GM23248 (cell line): ENCODE measurements at regions not wholly inside any gene's neighbourhood (a gene's known extent, or its start where the extent isn't known, plus 50 kb on each side); places are given as distances from the start of the nearest gene placed in this dataset.
A peak's percentile ranks its signal among the peaks of the same experiment; 100 is the strongest.

ENCODE experiments used
- DNase-seq: peaks from one replicate; pipeline ENCODE4 v3.0.0-alpha.2; 2015
- H2AFZ ChIP-seq: fragments of 200-600 bp; sonication (generic); 2 replicates; pipeline ENCODE4 v1.6.1; 2016; ENCODE audit warnings: antibody characterized with exemption
- H3F3A ChIP-seq: fragments of 200-600 bp; sonication (generic); 2 replicates; pipeline ENCODE4 v1.6.1; 2016; ENCODE audit warnings: mild to moderate bottlenecking, antibody characterized with exemption, mixed run types; ENCODE audit not compliant: insufficient read depth
- H3K27ac ChIP-seq: fragments of 200-600 bp; sonication (generic); 2 replicates; pipeline ENCODE4 v1.5.1; 2016; ENCODE audit warnings: mild to moderate bottlenecking
- H3K27me3 ChIP-seq: fragments of 200-600 bp; sonication (generic); replicated peaks from 2 replicates; pipeline ENCODE4 v1.6.1; 2016; ENCODE audit warnings: mild to moderate bottlenecking; ENCODE audit not compliant: insufficient read depth
- H3K36me3 ChIP-seq: fragments of 200-600 bp; sonication (generic); 2 replicates; pipeline ENCODE4 v1.6.1; 2016; ENCODE audit warnings: low read depth, mild to moderate bottlenecking
- H3K4me1 ChIP-seq: fragments of 200-600 bp; sonication (generic); 2 replicates; pipeline ENCODE4 v1.6.1; 2016; ENCODE audit warnings: mild to moderate bottlenecking; ENCODE audit not compliant: insufficient read depth
- H3K4me2 ChIP-seq: fragments of 200-600 bp; sonication (generic); one replicate; pipeline ENCODE4 v1.6.1; 2016; ENCODE audit warnings: mild to moderate bottlenecking; ENCODE audit not compliant: unreplicated experiment
- H3K4me3 ChIP-seq: fragments of 200-600 bp; sonication (generic); 2 replicates; pipeline ENCODE4 v1.5.1; 2016; ENCODE audit warnings: mild to moderate bottlenecking
- H3K79me2 ChIP-seq: fragments of 200-600 bp; sonication (generic); 2 replicates; pipeline ENCODE4 v1.6.1; 2016; ENCODE audit warnings: mild to moderate bottlenecking; ENCODE audit not compliant: insufficient read depth
- H3K9ac ChIP-seq: fragments of 200-600 bp; sonication (generic); 2 replicates; pipeline ENCODE4 v1.6.1; 2016; ENCODE audit warnings: mild to moderate bottlenecking
- H3K9me2 ChIP-seq: fragments of 200-600 bp; sonication (generic); 2 replicates; pipeline ENCODE4 v1.6.1; 2016; ENCODE audit warnings: mixed run types, mild to moderate bottlenecking, moderate library complexity; ENCODE audit not compliant: insufficient read depth
- H3K9me3 ChIP-seq: fragments of 200-600 bp; sonication (generic); one replicate; pipeline ENCODE4 v1.6.1; 2017; ENCODE audit warnings: low read depth
- H4K20me1 ChIP-seq: fragments of 200-600 bp; sonication (generic); 2 replicates; pipeline ENCODE4 v1.6.0; 2016; ENCODE audit not compliant: insufficient read depth
- EZH2 ChIP-seq: fragments of 200-600 bp; sonication (generic); IDR thresholded peaks from 2 replicates; pipeline ENCODE4 v1.6.1; 2018; ENCODE audit warnings: antibody characterized with exemption, mild to moderate bottlenecking; ENCODE audit not compliant: insufficient read depth, poor library complexity, severe bottlenecking
- EZH2phosphoT487 ChIP-seq: fragments of 200-600 bp; sonication (generic); IDR thresholded peaks from 2 replicates; pipeline ENCODE4 v1.6.1; 2018; ENCODE audit warnings: antibody characterized with exemption, moderate library complexity, mild to moderate bottlenecking, low read depth; ENCODE audit not compliant: insufficient read depth
- WGBS, 2 experiments: methylation state at CpG; one replicate each; pipeline ENCODE4 v1.1.6; 2015 to 2017; ENCODE audit warnings: low lambda C conversion rate in 2 of 2, low coverage in 1 of 2; ENCODE audit errors: missing lambda C conversion rate in 2 of 2; 5-methylcytosine and 5-hydroxymethylcytosine counted together
- in situ Hi-C: fragments of 300-500 bp; cut with MboI; formaldehyde crosslinking; loops from 2 replicates; pipeline ENCODE4 v1.15.0; 2020

- Histone ChIP-seq H3K27me3 (no peaks in the 10 kb centered on the region), H3K9me3 (no peaks in the 10 kb centered on the region), H4K20me1 (no peaks in the 10 kb centered on the region), H3K79me2 (no peaks in the 10 kb centered on the region), H3K27ac (no peak overlapping the region), H3K9ac (no peak overlapping the region), H2AFZ (no peak overlapping the region), H3K4me1 (peaks cover 38% of the 10 kb centered on the region), H3K4me2 (no peak overlapping the region), H3K9me2 (no peaks in the 10 kb centered on the region), H3K36me3 (no peaks in the 10 kb centered on the region), H3F3A (peaks cover 23% of the 10 kb centered on the region; the same call in 1 of the 2 replicates), H3K4me3 (no peak overlapping the region)
- WGBS, 2 experiments, result 69 to 90% methylated on average over 1 of the region's 1 CpG
- no peak for TF ChIP-seq EZH2phosphoT487
- DNase-seq, result no peak
- in situ Hi-C loops, result no loop called here
Measured at GRCh38 chr10:36577126-36577525, 548.3 kb upstream of the ANKRD30A start.

- Histone ChIP-seq H3K9me3 (no peaks in the 10 kb centered on the region), H4K20me1 (no peaks in the 10 kb centered on the region), H3K79me2 (no peaks in the 10 kb centered on the region), H2AFZ (no peak overlapping the region), H3K36me3 (no peaks in the 10 kb centered on the region), H3F3A (peaks cover 23% of the 10 kb centered on the region; the same call in 1 of the 2 replicates), H3K4me3 (no peak overlapping the region), H3K27me3 (no peaks in the 10 kb centered on the region), H3K9ac (no peak overlapping the region), H3K9me2 (no peaks in the 10 kb centered on the region), H3K27ac (no peak overlapping the region), H3K4me1 (peaks cover 33% of the 10 kb centered on the region), H3K4me2 (peak overlapping the region; percentile 5)
- in situ Hi-C loops, result no loop called here
- TF ChIP-seq EZH2phosphoT487, result no peak
- TF ChIP-seq EZH2, result no peak
- DNase-seq, result peak; percentile 45
Measured at GRCh38 chr10:36574207-36574606, 551.2 kb upstream of the ANKRD30A start.

- in situ Hi-C loops, result no loop called here
- no peaks in the 10 kb centered on the region for H3K79me2 ChIP-seq
Measured at GRCh38 chr10:36573246-36573645, 552.2 kb upstream of the ANKRD30A start.

GRCh38 chr10:36564433-36564832 lies 561.0 kb upstream of the ANKRD30A start:
- no peak overlapping the region for H3K9ac ChIP-seq
- in situ Hi-C loops, result no loop called here
- H3K4me1 ChIP-seq, result no peaks in the 10 kb centered on the region
- H3K79me2 ChIP-seq, result no peaks in the 10 kb centered on the region
- H3F3A ChIP-seq, result no peaks in the 10 kb centered on the region
- no peaks in the 10 kb centered on the region for H4K20me1 ChIP-seq
- no peak for DNase-seq
- no peaks in the 10 kb centered on the region for H3K9me3 ChIP-seq
- no peaks in the 10 kb centered on the region for H3K9me2 ChIP-seq
- no peak overlapping the region for H3K4me2 ChIP-seq
- no peak overlapping the region for H3K4me3 ChIP-seq
- no peaks in the 10 kb centered on the region for H3K27me3 ChIP-seq
- WGBS, 2 experiments, result 68 to 71% methylated on average over 4 of the region's 4 CpGs
- no peaks in the 10 kb centered on the region for H3K36me3 ChIP-seq
- TF ChIP-seq EZH2phosphoT487 (no peak), EZH2 (no peak)
- H3K27ac ChIP-seq, result no peak overlapping the region
- H2AFZ ChIP-seq, result no peak overlapping the region

More at GRCh38 chr10:36573246-36573645, 552.2 kb upstream of the ANKRD30A start:
- Histone ChIP-seq H2AFZ (0 out of 2 replicates have a peak overlapping the region, but pooled peaks have one; percentile 3), H3K36me3 (no peaks in the 10 kb centered on the region), H3F3A (peaks cover 22% of the 10 kb centered on the region; the same call in 1 of the 2 replicates), H4K20me1 (no peaks in the 10 kb centered on the region), H3K9me2 (no peaks in the 10 kb centered on the region), H3K4me1 (peaks cover 29% of the 10 kb centered on the region), H3K4me3 (no peak overlapping the region), H3K4me2 (no peak overlapping the region), H3K9me3 (no peaks in the 10 kb centered on the region), H3K27ac (no peak overlapping the region), H3K27me3 (no peaks in the 10 kb centered on the region), H3K9ac (no peak overlapping the region)
- WGBS, 2 experiments, result 75 to 78% methylated on average over 2 of the region's 2 CpGs
- no peak for DNase-seq
- TF ChIP-seq EZH2 (no peak), EZH2phosphoT487 (no peak)
